NB4 (cell line): ENCODE measurements at regions not wholly inside any gene's neighbourhood (a gene's known extent, or its start where the extent isn't known, plus 50 kb on each side); places are given as distances from the start of the nearest gene placed in this dataset.
A peak's percentile ranks its signal among the peaks of the same experiment; 100 is the strongest.
"Not testable (repeated sequence)": the region's sequence is repeated elsewhere in the genome, so short reads cannot be mapped to it uniquely, and the experiment has no call there.

Experiments used
- DNase-seq: peaks from one replicate; pipeline ENCODE4 v3.0.0; 2010; ENCODE audit warnings: low read depth
- H3K4me3 ChIP-seq: one replicate; pipeline ENCODE4 v1.5.1; 2011; ENCODE audit warnings: mild to moderate bottlenecking, low read depth, low read length, moderate library complexity
- MYC ChIP-seq: IDR thresholded peaks from 2 replicates; pipeline ENCODE4 v1.6.1; 2011; ENCODE audit warnings: low read depth, low read length
- POLR2A ChIP-seq: IDR thresholded peaks from 2 replicates; pipeline ENCODE4 v1.6.1; 2011; ENCODE audit warnings: mild to moderate bottlenecking; ENCODE audit not compliant: insufficient read length; ENCODE audit errors: extremely low read depth
- TF ChIP-seq, protein P1 (sequence below): IDR thresholded peaks from one replicate; pipeline ENCODE4 v1.5.1; 2012; ENCODE audit warnings: low read depth, low read length
- TF ChIP-seq, protein P2 (sequence below): IDR thresholded peaks from 2 replicates; pipeline ENCODE4 v1.6.1; 2011; ENCODE audit warnings: low read depth, low read length

DNA sequence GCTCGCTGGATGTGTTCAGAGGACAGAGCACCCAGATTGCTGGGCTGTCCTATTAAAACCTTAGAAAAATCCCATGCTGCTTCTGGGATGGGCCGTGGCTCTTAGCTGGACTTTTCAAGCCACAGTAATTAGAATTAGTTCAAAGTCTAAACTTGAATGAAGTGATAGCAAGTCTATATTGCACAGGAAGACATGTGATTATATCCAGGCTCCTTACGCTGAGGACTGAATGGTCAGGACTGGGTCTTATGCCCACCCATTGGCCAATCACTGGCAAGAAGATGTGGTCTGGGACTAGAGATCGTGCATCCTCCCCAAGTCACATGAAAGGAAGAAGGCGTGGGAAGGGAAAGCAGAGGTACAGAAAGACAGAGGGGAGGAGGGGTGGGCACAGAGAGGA is 227.6 kb downstream of the FAM43A start:
- TF ChIP-seq, protein P1, sequence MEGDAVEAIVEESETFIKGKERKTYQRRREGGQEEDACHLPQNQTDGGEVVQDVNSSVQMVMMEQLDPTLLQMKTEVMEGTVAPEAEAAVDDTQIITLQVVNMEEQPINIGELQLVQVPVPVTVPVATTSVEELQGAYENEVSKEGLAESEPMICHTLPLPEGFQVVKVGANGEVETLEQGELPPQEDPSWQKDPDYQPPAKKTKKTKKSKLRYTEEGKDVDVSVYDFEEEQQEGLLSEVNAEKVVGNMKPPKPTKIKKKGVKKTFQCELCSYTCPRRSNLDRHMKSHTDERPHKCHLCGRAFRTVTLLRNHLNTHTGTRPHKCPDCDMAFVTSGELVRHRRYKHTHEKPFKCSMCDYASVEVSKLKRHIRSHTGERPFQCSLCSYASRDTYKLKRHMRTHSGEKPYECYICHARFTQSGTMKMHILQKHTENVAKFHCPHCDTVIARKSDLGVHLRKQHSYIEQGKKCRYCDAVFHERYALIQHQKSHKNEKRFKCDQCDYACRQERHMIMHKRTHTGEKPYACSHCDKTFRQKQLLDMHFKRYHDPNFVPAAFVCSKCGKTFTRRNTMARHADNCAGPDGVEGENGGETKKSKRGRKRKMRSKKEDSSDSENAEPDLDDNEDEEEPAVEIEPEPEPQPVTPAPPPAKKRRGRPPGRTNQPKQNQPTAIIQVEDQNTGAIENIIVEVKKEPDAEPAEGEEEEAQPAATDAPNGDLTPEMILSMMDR: no peak
- no peak for TF ChIP-seq MYC
- no peak for TF ChIP-seq POLR2A
- TF ChIP-seq, protein P2, sequence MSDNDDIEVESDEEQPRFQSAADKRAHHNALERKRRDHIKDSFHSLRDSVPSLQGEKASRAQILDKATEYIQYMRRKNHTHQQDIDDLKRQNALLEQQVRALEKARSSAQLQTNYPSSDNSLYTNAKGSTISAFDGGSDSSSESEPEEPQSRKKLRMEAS: no peak
- no peak for DNase-seq
- no peak overlapping the region for H3K4me3 ChIP-seq

DNA sequence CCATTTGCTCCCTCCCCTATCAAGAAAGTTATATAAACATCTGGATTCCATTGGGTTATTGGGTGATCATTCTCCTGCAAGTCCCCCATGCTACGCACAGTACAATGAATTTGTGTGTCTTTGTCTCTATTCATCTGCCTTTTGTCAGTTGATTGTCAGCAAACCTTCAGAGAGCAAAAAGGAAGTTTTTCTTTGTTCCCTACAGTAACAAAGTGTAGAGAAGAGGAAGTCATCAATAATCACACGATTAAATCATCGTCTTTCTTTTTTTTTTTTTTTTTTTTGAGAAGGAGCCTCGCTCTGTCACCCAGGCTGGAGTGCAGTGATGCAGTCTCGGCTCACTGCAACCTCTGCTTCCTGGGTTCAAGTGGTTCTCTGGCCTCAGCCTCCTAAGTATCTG is 239.2 kb downstream of the FAM43A start:
- not testable (repeated sequence) for H3K4me3 ChIP-seq, DNase-seq

DNA sequence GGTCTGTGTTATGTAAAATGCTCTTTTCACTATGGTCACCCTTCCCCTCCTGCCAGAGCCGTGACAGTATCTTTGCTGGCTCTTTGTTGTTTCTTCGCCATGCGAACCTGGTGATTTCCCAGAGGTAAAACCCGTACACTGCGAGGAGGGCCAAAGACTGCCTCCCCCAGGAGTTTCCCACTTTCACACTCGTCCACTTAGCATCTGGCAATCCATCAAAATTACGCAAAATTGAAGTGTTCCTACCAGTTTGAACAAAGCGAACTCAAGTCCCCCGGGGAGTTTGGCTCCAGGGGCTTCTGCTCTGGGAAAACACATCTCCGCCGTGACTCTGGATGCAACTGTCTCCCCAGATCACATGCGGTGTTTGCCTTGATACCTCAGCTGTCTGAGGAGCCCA is 239.9 kb downstream of the FAM43A start:
- H3K4me3 ChIP-seq: no peak overlapping the region
- TF ChIP-seq MYC: no peak
- no peak for DNase-seq

DNA sequence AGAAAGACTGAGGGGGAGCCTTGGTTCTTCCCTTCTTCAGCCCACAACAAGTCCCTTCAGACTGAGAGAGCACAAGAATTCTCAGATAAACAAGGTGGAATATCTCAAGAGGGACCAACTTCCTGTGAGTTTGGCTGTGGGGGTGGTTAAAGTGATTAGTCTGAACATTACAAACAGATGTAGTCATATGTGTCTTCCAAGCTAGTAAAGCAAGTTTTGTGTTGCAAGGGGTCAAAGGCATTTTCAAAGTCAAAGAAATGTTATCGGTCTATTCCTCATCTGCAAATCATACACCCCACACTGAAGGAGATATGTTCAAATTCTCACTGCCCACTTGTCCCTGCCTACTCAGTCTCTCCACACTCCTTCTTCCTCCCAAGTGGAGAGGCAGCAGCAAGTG is 242.5 kb downstream of the FAM43A start:
- DNase-seq: no peak
- H3K4me3 ChIP-seq: no peak overlapping the region
- TF ChIP-seq, protein P2: no peak
- TF ChIP-seq, protein P1: no peak
- TF ChIP-seq MYC: no peak
- no peak for TF ChIP-seq POLR2A

DNA sequence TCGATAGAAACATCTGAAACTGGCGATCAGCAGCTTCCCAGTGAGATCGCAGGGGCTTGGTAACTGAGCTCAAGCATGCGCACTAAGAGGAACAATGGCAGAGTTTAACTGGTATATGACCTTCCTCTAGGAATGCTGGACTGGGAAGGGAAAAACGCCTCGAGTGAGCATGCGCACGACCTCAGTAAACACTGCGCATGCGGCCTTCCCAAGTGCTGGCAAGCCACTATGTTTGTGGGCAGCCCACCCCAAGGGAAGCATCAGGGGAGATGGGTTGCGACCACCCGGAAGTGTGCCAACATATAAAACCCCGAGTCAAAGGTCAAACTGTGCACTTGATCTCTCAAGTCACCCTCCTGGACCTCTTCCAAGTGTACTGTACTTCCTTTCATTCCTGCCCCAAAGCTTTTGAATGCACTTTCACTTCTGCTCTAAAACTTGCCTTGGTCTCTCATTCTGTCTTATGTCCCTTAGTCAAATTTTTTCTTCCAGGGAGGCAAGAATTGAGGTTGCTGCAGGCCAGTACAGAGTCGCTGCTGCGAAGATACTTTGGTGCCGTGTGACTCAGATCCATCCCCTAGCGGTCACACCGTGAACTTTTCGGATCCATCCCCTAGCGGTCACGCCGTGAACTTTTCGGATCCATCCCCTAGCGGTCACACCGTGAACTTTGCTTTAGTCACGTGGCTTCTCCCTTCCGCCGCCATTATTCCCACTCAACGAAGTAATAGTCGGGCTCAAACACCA is 243.3 kb downstream of the FAM43A start:
- peak; percentile 58 for DNase-seq
- H3K4me3 ChIP-seq: no peak overlapping the region
- TF ChIP-seq, protein P2: no peak
- TF ChIP-seq MYC: no peak
- TF ChIP-seq, protein P1: no peak
- no peak for TF ChIP-seq POLR2A

DNA sequence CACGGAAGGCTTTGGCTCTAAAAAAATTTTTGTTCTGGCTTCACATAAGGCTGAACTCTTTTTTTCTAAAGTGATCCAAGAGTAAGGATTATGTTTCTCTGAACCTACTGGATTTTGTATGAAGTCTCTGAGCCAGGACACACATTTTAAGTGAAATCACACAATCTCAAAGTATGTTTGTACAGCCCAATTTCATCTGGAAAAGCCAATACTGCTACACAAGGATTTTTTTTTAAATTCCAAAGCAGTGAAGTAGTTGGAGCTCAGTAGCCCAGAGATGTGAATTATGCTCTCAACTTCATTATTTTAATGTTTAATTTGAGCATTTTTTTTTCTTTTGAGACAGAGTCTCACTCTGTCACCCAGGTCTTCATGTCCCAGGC is 243.9 kb downstream of the FAM43A start:
- no peak overlapping the region for H3K4me3 ChIP-seq
- TF ChIP-seq POLR2A (no peak), MYC (no peak)
- TF ChIP-seq, protein P1: no peak
- TF ChIP-seq, protein P2: no peak
- no peak for DNase-seq
